B cell (primary cell): ENCODE measurements at regions not wholly inside any gene's neighbourhood (a gene's known extent, or its start where the extent isn't known, plus 50 kb on each side); places are given as distances from the start of the nearest gene placed in this dataset.

Source experiments
- CTCF ChIP-seq: fragments of 200-600 bp; IDR thresholded peaks from one replicate; pipeline ENCODE4 v1.8.0; 2022; ENCODE audit warnings: antibody characterized with exemption, mild to moderate bottlenecking
- EZH2 ChIP-seq: IDR thresholded peaks from 2 replicates; pipeline ENCODE4 v1.6.1; 2012; ENCODE audit warnings: borderline replicate concordance, low read depth, mild to moderate bottlenecking, moderate library complexity, low read length; ENCODE audit not compliant: insufficient read depth, poor library complexity, severe bottlenecking

GRCh38 chr15:29471757-29472156, 202.1 kb upstream of the NSMCE3 start:
- TF ChIP-seq CTCF = no peak
- TF ChIP-seq EZH2 = no peak
